Spinal cord (tissue), 9 donors: ENCODE measurements at regions not wholly inside any gene's neighbourhood (a gene's known extent, or its start where the extent isn't known, plus 50 kb on each side); places are given as distances from the start of the nearest gene placed in this dataset.

ENCODE experiments used
- DNase-seq, 6 donors: peaks; one replicate each; pipeline versions ENCODE4 v3.0.0 to v3.0.0-alpha.2; 2013 to 2015; ENCODE audit warnings: low spot score in 6 of 6, low read depth in 4 of 6
- H3K27ac ChIP-seq: one replicate; pipeline ENCODE4 v1.5.1; 2013; ENCODE audit warnings: low read depth, low read length, control low read depth
- H3K27me3 ChIP-seq: one replicate; pipeline ENCODE4 v1.6.1; 2013; ENCODE audit warnings: low read length; ENCODE audit not compliant: control insufficient read depth, insufficient read depth
- H3K36me3 ChIP-seq: one replicate; pipeline ENCODE4 v1.6.1; 2013; ENCODE audit warnings: low read length; ENCODE audit not compliant: control insufficient read depth, insufficient read depth
- H3K4me1 ChIP-seq: one replicate; pipeline ENCODE4 v1.6.1; 2013; ENCODE audit warnings: low read length; ENCODE audit not compliant: control insufficient read depth, insufficient read depth
- H3K4me3 ChIP-seq: one replicate; pipeline ENCODE4 v1.5.1; 2013; ENCODE audit warnings: low read depth, low read length, control low read depth
- H3K9me3 ChIP-seq: one replicate; pipeline ENCODE4 v1.6.1; 2013; ENCODE audit warnings: low read length; ENCODE audit not compliant: control insufficient read depth, insufficient read depth
- WGBS: methylation state at CpG from one replicate; pipeline ENCODE4 v1.1.5; 2013; ENCODE audit warnings: missing lambda C conversion rate; ENCODE audit not compliant: insufficient coverage; 5-methylcytosine and 5-hydroxymethylcytosine counted together
- donor health status: healthy.

DNA sequence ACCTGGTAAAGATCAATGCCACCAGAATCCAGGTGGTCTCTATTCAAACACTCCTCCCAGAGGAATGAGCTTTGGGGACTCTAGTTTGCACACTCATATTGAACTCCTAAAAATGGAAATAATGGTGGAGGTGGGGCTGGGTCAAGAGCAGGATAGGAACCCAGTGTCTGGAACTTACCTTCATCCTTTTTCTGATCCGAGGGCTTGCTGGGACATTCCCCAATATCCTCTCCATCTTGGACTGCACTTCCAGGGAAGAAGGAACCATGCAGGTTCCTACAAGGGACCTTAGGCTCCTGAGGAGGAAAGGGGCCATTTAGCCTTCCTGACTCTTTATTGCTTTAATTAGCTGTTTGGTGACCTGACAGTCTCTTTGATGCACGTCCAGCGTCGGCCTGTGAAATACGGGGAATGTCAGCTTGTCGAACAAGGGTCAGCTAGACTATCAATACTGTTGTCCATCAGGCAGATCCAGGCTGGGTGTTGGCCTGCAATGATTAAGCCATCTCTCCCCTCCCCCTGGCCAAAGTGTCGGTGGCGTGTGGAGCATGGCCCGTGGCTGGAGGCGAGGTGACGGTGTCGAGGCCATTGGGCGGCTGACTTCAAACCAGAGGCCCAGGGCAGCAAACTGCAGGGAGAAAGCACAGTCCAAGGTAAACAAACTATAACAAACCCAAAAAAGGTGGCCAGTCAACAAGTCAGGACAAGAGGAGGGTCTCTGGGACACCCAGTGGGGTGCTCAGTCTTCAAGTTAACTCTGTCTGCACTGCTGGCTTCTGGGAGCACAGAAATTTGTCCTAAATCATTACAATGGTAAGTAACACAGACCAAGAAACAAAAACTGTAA, 405.2 kb upstream of the TBX3 start:
- Histone ChIP-seq H3K9me3 (no peaks in the 10 kb centered on the region), H3K36me3 (no peaks in the 10 kb centered on the region), H3K27me3 (no peaks in the 10 kb centered on the region), H3K4me1 (no peaks in the 10 kb centered on the region), H3K27ac (no peak overlapping the region), H3K4me3 (no peak overlapping the region)
- 61% methylated on average over 9 of the region's 13 CpGs for WGBS
- DNase-seq: no peak

DNA sequence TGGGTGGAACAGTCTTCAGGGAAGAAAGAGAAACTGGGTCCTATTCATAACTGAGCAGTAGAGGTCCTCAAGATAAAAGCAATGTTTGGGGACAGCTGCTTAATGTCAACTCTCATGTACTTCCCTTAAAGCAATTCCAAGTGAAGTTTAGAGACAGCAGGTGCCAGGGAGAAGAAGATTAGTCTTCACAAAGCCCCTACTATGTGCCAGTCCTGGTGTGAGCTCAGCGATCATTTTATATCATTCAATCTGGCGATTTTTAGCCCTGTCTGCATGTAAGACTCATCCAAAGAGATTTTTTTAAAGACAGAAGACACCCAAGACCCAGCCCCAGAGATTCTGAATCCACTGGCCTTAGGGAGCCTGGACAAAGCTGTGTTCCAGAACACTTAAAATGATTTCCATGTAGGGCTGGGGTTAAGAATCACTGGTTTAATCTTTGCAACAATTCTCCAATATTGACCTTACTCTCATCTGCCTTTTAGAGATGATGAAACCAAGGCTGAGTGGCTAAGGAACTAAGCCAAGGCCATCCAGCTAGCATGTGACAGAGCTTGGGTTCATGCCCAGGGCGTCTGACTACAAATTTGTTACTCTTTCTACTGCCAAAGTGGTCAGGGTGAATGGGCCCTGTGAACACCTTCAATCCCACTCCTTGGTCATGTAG, 404.5 kb upstream of the TBX3 start:
- no peaks in the 10 kb centered on the region for H3K27me3 ChIP-seq
- WGBS: 78% methylated on average over 3 of the region's 3 CpGs
- no peaks in the 10 kb centered on the region for H3K4me1 ChIP-seq
- no peaks in the 10 kb centered on the region for H3K9me3 ChIP-seq
- H3K4me3 ChIP-seq: no peak overlapping the region
- no peaks in the 10 kb centered on the region for H3K36me3 ChIP-seq
- no peak for DNase-seq
- H3K27ac ChIP-seq: no peak overlapping the region

DNA sequence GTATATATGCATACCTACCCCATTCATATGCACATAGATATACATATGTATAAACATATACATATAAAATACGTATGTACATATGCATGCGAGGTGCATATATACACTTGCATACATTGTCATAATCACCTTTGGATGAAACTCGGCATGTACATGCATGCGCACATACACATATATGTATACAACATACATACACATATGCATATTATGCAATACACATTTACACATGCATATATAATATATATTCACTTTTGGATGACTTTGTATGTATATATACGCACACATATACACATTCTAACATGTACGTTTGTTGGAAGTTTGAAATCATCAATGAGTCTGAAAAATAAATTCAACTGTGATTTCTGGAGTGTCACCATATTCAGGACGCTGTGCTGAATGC, 401.6 kb upstream of the TBX3 start:
- Histone ChIP-seq H3K9me3 (no peaks in the 10 kb centered on the region), H3K36me3 (no peaks in the 10 kb centered on the region), H3K27ac (no peak overlapping the region), H3K4me3 (no peak overlapping the region), H3K4me1 (no peaks in the 10 kb centered on the region), H3K27me3 (no peaks in the 10 kb centered on the region)
- no CpG with 5 or more reads among the region's 7 CpGs for WGBS
- no peak for DNase-seq

- Histone ChIP-seq H3K27me3 (no peaks in the 10 kb centered on the region), H3K27ac (no peak overlapping the region), H3K36me3 (no peaks in the 10 kb centered on the region), H3K4me1 (no peaks in the 10 kb centered on the region), H3K4me3 (no peak overlapping the region), H3K9me3 (no peaks in the 10 kb centered on the region)
- 88% methylated on average over 1 of the region's 4 CpGs for WGBS
- DNase-seq: no peak
Observed at GRCh38 chr12:115079760-115080159, 395.8 kb upstream of the TBX3 start.

DNA sequence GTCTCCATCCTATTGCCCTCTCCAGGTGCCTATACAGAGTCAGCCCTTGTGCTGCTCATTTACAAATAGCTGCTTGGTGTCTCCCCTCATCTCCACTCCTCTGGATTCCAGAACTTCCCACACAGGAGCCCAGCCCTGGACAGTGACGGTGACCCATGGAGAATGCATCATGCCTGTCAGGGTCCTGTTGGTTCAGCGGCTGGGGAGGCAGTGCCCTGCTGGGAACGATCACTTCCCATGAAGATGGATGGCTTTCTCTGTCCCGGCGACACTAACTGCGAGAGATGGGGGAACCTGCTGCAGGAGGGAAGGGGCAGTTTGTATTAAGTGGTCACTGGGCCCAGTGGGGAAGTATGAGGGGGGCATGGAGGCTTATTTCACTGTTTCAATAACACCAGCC, 395.0 kb upstream of the TBX3 start:
- 29% methylated on average over 4 of the region's 6 CpGs for WGBS
- Histone ChIP-seq H3K4me1 (no peaks in the 10 kb centered on the region), H3K4me3 (no peak overlapping the region), H3K9me3 (no peaks in the 10 kb centered on the region), H3K27me3 (no peaks in the 10 kb centered on the region), H3K27ac (no peak overlapping the region), H3K36me3 (no peaks in the 10 kb centered on the region)
- DNase-seq: no peak

GRCh38 chr12:115078334-115078733, 394.4 kb upstream of the TBX3 start:
- WGBS: 94% methylated on average over 2 of the region's 4 CpGs

DNA sequence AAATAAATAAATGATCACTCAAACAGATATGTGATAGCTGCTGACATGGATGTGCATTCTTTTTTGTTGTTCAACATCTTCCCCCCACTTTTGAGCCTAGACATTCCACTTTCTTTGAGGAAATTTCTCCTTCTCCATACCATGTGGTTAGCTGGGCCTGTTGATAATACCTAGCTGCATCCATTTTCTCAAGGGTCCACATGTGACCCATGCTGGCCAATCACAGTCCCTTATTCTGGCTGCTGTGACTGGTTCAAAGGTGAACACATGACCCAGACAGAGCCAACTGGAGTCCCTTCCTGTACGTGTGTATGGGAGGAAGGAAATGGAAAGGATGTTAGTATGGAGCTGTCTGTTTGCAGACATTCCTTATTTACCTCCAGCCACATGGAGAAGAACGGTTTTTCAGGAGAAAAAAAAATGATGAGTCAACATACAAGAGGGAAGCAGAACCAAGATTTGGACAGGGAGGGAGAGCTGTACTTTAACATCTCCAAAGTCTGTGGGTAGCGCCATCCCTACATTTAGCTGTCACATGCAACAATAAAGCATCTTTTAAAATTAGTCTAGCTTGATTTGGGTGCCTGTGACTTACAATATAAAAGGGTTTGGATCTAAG, 391.7 kb upstream of the TBX3 start:
- H3K27ac ChIP-seq: no peak overlapping the region
- peaks cover 4% of the 10 kb centered on the region for H3K27me3 ChIP-seq
- no peaks in the 10 kb centered on the region for H3K4me1 ChIP-seq
- no peaks in the 10 kb centered on the region for H3K9me3 ChIP-seq
- WGBS: no CpG with 5 or more reads among the region's 3 CpGs
- DNase-seq: no peak
- H3K4me3 ChIP-seq: no peak overlapping the region
- no peaks in the 10 kb centered on the region for H3K36me3 ChIP-seq

More at GRCh38 chr12:115078334-115078733, 394.4 kb upstream of the TBX3 start:
- Histone ChIP-seq H3K27me3 (no peaks in the 10 kb centered on the region), H3K4me1 (no peaks in the 10 kb centered on the region), H3K27ac (no peak overlapping the region), H3K9me3 (no peaks in the 10 kb centered on the region), H3K4me3 (no peak overlapping the region), H3K36me3 (no peaks in the 10 kb centered on the region)
- no peak for DNase-seq

DNA sequence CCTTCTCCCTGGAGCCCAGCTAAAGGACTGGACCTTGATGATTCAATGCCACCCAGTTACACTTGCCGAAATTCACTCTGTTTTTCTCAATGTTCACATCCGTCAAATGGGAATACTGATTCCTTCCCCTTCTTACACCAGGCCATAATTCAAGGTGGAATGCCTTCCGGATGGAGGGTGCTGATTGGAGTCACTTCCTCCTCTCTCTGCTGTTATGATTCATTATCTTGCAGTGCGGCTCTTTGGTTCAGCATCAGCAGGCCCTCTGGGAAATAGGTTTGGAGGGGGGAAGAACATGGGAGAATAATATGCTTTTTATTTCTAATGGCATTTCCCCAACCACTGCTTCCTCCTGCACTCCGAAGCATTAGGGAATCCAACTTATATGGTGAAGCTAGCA, 390.6 kb upstream of the TBX3 start:
- no peak for DNase-seq
- H3K36me3 ChIP-seq: no peaks in the 10 kb centered on the region
- no peaks in the 10 kb centered on the region for H3K4me1 ChIP-seq
- H3K27me3 ChIP-seq: peaks cover 4% of the 10 kb centered on the region
- no peak overlapping the region for H3K27ac ChIP-seq
- WGBS: 100% methylated on average over 1 of the region's 5 CpGs
- no peaks in the 10 kb centered on the region for H3K9me3 ChIP-seq
- no peak overlapping the region for H3K4me3 ChIP-seq

DNA sequence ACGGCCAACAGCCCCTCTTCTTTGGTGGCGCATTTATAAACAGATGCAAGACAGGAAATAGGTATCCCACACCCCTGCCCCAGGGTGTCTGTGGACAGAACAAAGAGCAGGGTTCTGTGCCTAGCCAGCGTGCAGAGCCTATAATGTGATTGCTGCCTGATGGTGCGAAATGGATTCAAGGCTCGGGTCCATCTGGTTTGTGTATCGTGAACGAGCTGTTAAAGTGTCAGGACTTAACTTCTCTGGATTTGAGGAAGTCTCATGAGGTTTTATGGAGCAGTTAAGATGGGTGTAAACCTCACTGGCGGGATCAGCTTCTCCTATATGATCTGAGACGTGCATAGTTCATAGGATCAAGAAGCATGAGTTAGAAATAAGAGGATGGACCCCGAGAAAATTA, 388.7 kb upstream of the TBX3 start:
- 64% methylated on average over 9 of the region's 10 CpGs for WGBS
- no peak for DNase-seq

More for the DNA sequence above, 388.7 kb upstream of the TBX3 start:
- H3K36me3 ChIP-seq: no peaks in the 10 kb centered on the region
- no peaks in the 10 kb centered on the region for H3K4me1 ChIP-seq
- H3K27ac ChIP-seq: no peak overlapping the region
- no peak overlapping the region for H3K4me3 ChIP-seq
- peaks cover 4% of the 10 kb centered on the region for H3K27me3 ChIP-seq
- H3K9me3 ChIP-seq: no peaks in the 10 kb centered on the region
